Neuronal stem cell (in vitro differentiated cells): ENCODE measurements at regions not wholly inside any gene's neighbourhood (a gene's known extent, or its start where the extent isn't known, plus 50 kb on each side); places are given as distances from the start of the nearest gene placed in this dataset.

Experiments
- DNase-seq: peaks from one replicate; pipeline ENCODE4 v3.0.0-alpha.2; 2013; ENCODE audit warnings: low spot score
- H2AFZ ChIP-seq: one replicate; pipeline ENCODE4 v1.6.1; 2013; ENCODE audit warnings: mild to moderate bottlenecking, low read length, inconsistent platforms
- H2AK5ac ChIP-seq: 2 replicates; pipeline ENCODE4 v1.6.1; 2013; ENCODE audit warnings: low read depth, mild to moderate bottlenecking, inconsistent platforms, low read length, moderate library complexity, mixed read lengths
- H2BK120ac ChIP-seq: 2 replicates; pipeline ENCODE4 v1.6.1; 2013; ENCODE audit warnings: low read depth, mild to moderate bottlenecking, inconsistent platforms, low read length, moderate library complexity, mixed read lengths
- H2BK12ac ChIP-seq: one replicate; pipeline ENCODE4 v1.6.1; 2013; ENCODE audit warnings: low read length, inconsistent platforms
- H2BK15ac ChIP-seq: 2 replicates; pipeline ENCODE4 v1.6.1; 2013; ENCODE audit warnings: mild to moderate bottlenecking, low read length, inconsistent platforms, mixed read lengths
- H2BK5ac ChIP-seq: one replicate; pipeline ENCODE4 v1.6.1; 2013; ENCODE audit warnings: inconsistent platforms, mild to moderate bottlenecking, low read length, moderate library complexity
- H3K14ac ChIP-seq: one replicate; pipeline ENCODE4 v1.6.1; 2013; ENCODE audit warnings: low read length, inconsistent platforms
- H3K18ac ChIP-seq: 2 replicates; pipeline ENCODE4 v1.6.1; 2013; ENCODE audit warnings: low read length, inconsistent platforms
- H3K23ac ChIP-seq: 2 replicates; pipeline ENCODE4 v1.6.1; 2013; ENCODE audit warnings: low read depth, mild to moderate bottlenecking, mixed read lengths, low read length, inconsistent platforms; ENCODE audit not compliant: poor library complexity
- H3K27ac ChIP-seq: replicated peaks from 3 replicates; pipeline ENCODE4 v1.5.1; 2013; ENCODE audit warnings: low read length, inconsistent platforms
- H3K27me3 ChIP-seq, 3 experiments: 2 replicates each; pipeline ENCODE4 v1.6.1; 2013; ENCODE audit warnings: low read length in 3 of 3, mild to moderate bottlenecking in 2 of 3, inconsistent platforms in 1 of 3, low read depth in 1 of 3, mixed read lengths in 1 of 3, moderate library complexity in 1 of 3; ENCODE audit not compliant: control insufficient read depth in 3 of 3, insufficient read depth in 3 of 3
- H3K36me3 ChIP-seq, 2 donors: replicated peaks in 1 of 2; 2 replicates each; pipeline ENCODE4 v1.6.1; 2013; ENCODE audit warnings: low read length in 2 of 2; ENCODE audit not compliant: control insufficient read depth in 2 of 2, insufficient read depth in 2 of 2
- H3K4ac ChIP-seq: 2 replicates; pipeline ENCODE4 v1.6.1; 2013; ENCODE audit warnings: inconsistent platforms, mild to moderate bottlenecking, low read length, moderate library complexity
- H3K4me1 ChIP-seq, 2 donors: 1 replicate in 1 of 2; 2 replicates in 1 of 2; pipeline ENCODE4 v1.6.1; 2013; ENCODE audit warnings: low read length in 2 of 2, low read depth in 1 of 2; ENCODE audit not compliant: control insufficient read depth in 2 of 2, insufficient read depth in 1 of 2
- H3K4me2 ChIP-seq: one replicate; pipeline ENCODE4 v1.6.1; 2013; ENCODE audit warnings: mild to moderate bottlenecking, low read length, inconsistent platforms; ENCODE audit not compliant: insufficient read depth, poor library complexity, severe bottlenecking
- H3K4me3 ChIP-seq, 2 donors: 2 replicates each; pipeline ENCODE4 v1.5.1; 2013; ENCODE audit warnings: low read length in 2 of 2, mild to moderate bottlenecking in 2 of 2, inconsistent platforms in 1 of 2, moderate library complexity in 1 of 2
- H3K79me1 ChIP-seq: one replicate; pipeline ENCODE4 v1.6.1; 2013; ENCODE audit warnings: low read depth, mild to moderate bottlenecking, inconsistent platforms, low read length, moderate library complexity
- H3K9ac ChIP-seq: one replicate; pipeline ENCODE4 v1.6.1; 2013; ENCODE audit warnings: mild to moderate bottlenecking, low read depth, low read length, inconsistent platforms; ENCODE audit not compliant: poor library complexity
- H3K9me3 ChIP-seq, 2 donors: replicated peaks in 1 of 2; 2 replicates each; pipeline versions ENCODE3 to v1.6.1; 2013; ENCODE audit warnings: low read length in 2 of 2, mild to moderate bottlenecking in 2 of 2, inconsistent platforms in 1 of 2, low read depth in 1 of 2, mixed read lengths in 1 of 2, moderate library complexity in 1 of 2; ENCODE audit not compliant: control insufficient read depth in 2 of 2, insufficient read depth in 1 of 2
- H4K8ac ChIP-seq: one replicate; pipeline ENCODE4 v1.6.1; 2013; ENCODE audit warnings: low read depth, mild to moderate bottlenecking, inconsistent platforms, low read length, moderate library complexity
- H4K91ac ChIP-seq: one replicate; pipeline ENCODE4 v1.6.1; 2013; ENCODE audit warnings: low read length, low read depth, mild to moderate bottlenecking, inconsistent platforms; ENCODE audit not compliant: poor library complexity
- WGBS, 2 donors: extraction: QIAGEN DNeasy Blood & Tissue Kit; methylation state at CpG; one replicate each; pipeline ENCODE4 v1.1.7; 2013; ENCODE audit warnings: missing lambda C conversion rate in 2 of 2, mixed read lengths in 1 of 2; ENCODE audit not compliant: insufficient read length in 2 of 2, insufficient replicate concordance in 1 of 2; ENCODE audit errors: extremely low coverage in 2 of 2; 5-methylcytosine and 5-hydroxymethylcytosine counted together

DNA sequence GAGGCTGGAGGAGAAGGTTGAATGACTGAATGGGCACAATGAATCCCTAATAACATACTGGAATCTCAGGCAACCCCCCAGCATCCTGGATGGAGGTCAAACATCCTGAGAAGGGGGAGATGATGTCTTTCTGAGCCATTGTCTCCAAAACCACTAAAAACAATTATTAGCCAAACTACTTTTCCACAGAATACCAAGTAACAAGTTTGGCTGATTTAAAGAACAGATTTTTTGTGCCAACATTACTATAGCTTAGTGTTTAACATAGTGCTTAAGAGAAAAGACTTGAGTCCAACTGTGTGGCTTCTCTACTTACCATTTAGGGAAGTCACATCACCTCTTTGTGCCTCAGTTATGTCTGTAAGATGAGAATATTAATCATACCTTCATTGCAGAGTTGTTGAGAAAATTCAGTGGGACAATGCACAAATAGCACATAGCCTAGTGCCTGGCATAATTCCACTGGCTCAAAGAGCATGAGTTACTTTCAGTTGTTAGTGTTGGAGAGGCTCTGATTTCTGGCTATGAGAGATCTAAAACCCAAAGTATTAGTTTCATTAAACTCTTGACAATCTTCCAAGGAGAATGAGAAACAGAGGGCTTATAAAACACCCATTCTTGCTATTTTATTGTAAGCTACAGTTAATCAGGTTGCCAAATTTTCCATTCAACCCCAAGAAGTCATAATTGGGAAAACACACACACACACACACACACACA, 111.3 kb upstream of the NR3C1 start:
- Histone ChIP-seq H3K4me1 (peaks cover 0 to 4% of the 10 kb centered on the region in 2 donors), H3K4me3 (no peak overlapping the region), H2AFZ (no peak overlapping the region), H3K4me2 (no peak overlapping the region), H3K4ac (no peak overlapping the region), H2BK120ac (no peak overlapping the region), H4K8ac (no peak overlapping the region), H3K36me3 (no peaks in the 10 kb centered on the region), H3K9me3 (no peaks in the 10 kb centered on the region), H3K18ac (no peak overlapping the region), H4K91ac (no peak overlapping the region), H3K14ac (no peak overlapping the region), H3K79me1 (no peaks in the 10 kb centered on the region), H3K23ac (no peak overlapping the region), H2BK15ac (no peak overlapping the region), H3K9ac (no peak overlapping the region), H3K27ac (no peak overlapping the region), H3K27me3 (no peaks in the 10 kb centered on the region), H2AK5ac (no peak overlapping the region), H2BK5ac (no peak overlapping the region), H2BK12ac (no peak overlapping the region)
- DNase-seq: no peak

DNA sequence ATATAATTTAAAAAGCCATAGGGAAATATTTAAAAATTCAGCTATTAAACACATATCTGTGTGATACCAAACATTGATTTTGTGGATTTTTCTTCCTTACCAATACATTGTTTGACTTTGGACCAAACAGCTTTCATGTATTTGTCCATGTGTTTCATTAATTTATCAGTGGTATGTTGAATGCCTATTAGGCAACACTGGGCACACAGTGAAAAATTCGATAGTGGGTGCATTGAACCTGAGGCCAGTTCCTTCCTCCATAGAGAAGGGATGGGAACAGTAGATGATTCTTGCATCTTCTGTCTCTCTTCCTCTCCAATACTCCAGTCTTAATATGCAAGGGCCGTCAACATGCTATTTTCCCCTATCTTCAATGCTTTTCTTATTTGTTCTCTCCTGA, 110.2 kb upstream of the NR3C1 start:
- peaks cover 0 to 4% of the 10 kb centered on the region in 2 donors for H3K4me1 ChIP-seq
- no peaks in the 10 kb centered on the region for H3K27me3 ChIP-seq
- H3K4me2 ChIP-seq: no peak overlapping the region
- H3K4ac ChIP-seq: no peak overlapping the region
- no peak overlapping the region for H3K18ac ChIP-seq
- no peak overlapping the region for H3K14ac ChIP-seq
- H3K9me3 ChIP-seq: no peaks in the 10 kb centered on the region
- no peak overlapping the region for H3K4me3 ChIP-seq
- H4K91ac ChIP-seq: no peak overlapping the region
- no peak overlapping the region for H2BK120ac ChIP-seq
- no CpG with 5 or more reads among the region's 2 CpGs for WGBS, 2 donors
- H3K36me3 ChIP-seq: no peaks in the 10 kb centered on the region
- H4K8ac ChIP-seq: no peak overlapping the region
- no peak overlapping the region for H2AFZ ChIP-seq
- no peak overlapping the region for H3K27ac ChIP-seq
- H2BK5ac ChIP-seq: no peak overlapping the region
- no peak overlapping the region for H3K23ac ChIP-seq
- no peaks in the 10 kb centered on the region for H3K79me1 ChIP-seq
- H2AK5ac ChIP-seq: no peak overlapping the region
- H3K9ac ChIP-seq: no peak overlapping the region
- no peak overlapping the region for H2BK12ac ChIP-seq
- DNase-seq: no peak
- no peak overlapping the region for H2BK15ac ChIP-seq

GRCh38 chr5:143511736-143512135, 108.2 kb upstream of the NR3C1 start:
- Histone ChIP-seq H3K4me2 (no peak overlapping the region), H2AK5ac (no peak overlapping the region), H3K36me3 (no peaks in the 10 kb centered on the region), H2BK120ac (no peak overlapping the region), H2BK12ac (no peak overlapping the region), H4K91ac (no peak overlapping the region), H3K18ac (no peak overlapping the region), H2BK5ac (no peak overlapping the region), H3K79me1 (no peaks in the 10 kb centered on the region), H4K8ac (no peak overlapping the region), H3K9me3 (no peaks in the 10 kb centered on the region), H3K4me1 (peaks cover 0 to 4% of the 10 kb centered on the region in 2 donors), H2AFZ (no peak overlapping the region), H3K23ac (no peak overlapping the region), H3K4me3 (no peak overlapping the region), H3K4ac (no peak overlapping the region), H3K14ac (no peak overlapping the region), H3K27ac (no peak overlapping the region), H3K9ac (no peak overlapping the region), H2BK15ac (no peak overlapping the region), H3K27me3 (no peaks in the 10 kb centered on the region)
- no peak for DNase-seq

DNA sequence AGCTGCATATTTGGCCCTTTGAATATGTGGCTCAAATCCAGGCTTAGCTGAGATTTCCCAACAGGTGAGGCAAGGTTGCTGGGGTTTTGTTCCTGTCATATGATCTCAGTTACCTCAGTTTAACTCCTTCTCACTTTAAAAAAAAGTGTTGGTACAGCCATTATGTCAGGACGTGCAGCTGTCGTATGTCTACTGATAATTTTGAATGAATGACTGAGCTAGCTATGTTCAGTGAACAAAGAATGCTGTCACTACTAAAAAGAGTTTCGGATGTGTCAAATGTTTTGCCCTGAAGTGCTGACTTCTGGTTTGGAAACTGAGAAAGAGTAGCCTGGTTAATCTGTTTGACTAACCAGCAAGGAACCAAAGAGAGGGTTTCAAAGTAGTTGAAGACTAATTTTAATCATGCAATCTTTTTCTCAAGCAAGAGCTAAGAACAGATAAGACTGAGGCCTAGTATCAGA, 106.3 kb upstream of the NR3C1 start:
- Histone ChIP-seq H2AFZ (no peak overlapping the region), H4K8ac (no peak overlapping the region), H2BK12ac (no peak overlapping the region), H2BK120ac (no peak overlapping the region), H4K91ac (no peak overlapping the region), H3K79me1 (no peaks in the 10 kb centered on the region), H3K4me3 (no peak overlapping the region), H3K23ac (no peak overlapping the region), H3K4me1 (no peaks in the 10 kb centered on the region), H3K27me3 (no peaks in the 10 kb centered on the region), H3K18ac (no peak overlapping the region), H3K14ac (no peak overlapping the region), H3K4ac (no peak overlapping the region), H3K9me3 (no peaks in the 10 kb centered on the region), H3K4me2 (no peak overlapping the region), H3K36me3 (no peaks in the 10 kb centered on the region), H3K27ac (no peak overlapping the region), H2BK5ac (no peak overlapping the region), H2BK15ac (no peak overlapping the region), H3K9ac (no peak overlapping the region), H2AK5ac (no peak overlapping the region)
- no peak for DNase-seq
- WGBS, 2 donors: no CpG with 5 or more reads among the region's 3 CpGs
